Activated B cell treated with CpG ODN at 0.5 μM for 24 hours (primary cell): ENCODE measurements at regions not wholly inside any gene's neighbourhood (a gene's known extent, or its start where the extent isn't known, plus 50 kb on each side); places are given as distances from the start of the nearest gene placed in this dataset.

Source experiments
- ATAC-seq: fragments of 200-7000 bp; cut with Tn5 transposase; one replicate; pipeline ENCODE4 v1.10.0; 2021; ENCODE audit warnings: low read depth, mild to moderate bottlenecking, moderate library complexity
- CTCF ChIA-PET: fragments of 350-600 bp; sonication (Branson Sonifier 250); formaldehyde crosslinking; loops from one replicate; lab custom pipeline; 2021; ENCODE audit warnings: antibody characterized with exemption; lab: Charles Lee
- POLR2A ChIA-PET: fragments of 350-600 bp; sonication (Branson Sonifier 250); formaldehyde crosslinking; loops from one replicate; lab custom pipeline; 2021; ENCODE audit warnings: antibody characterized with exemption; lab: Charles Lee
- DNase-seq: peaks from one replicate; pipeline ENCODE4 v3.0.0; 2022
- H3K27ac Mint-ChIP-seq: one replicate; pipeline ENCODE4 v1.8.0; 2020; ENCODE audit warnings: mixed read lengths
- H3K27me3 Mint-ChIP-seq: one replicate; pipeline ENCODE4 v1.8.0; 2021; ENCODE audit warnings: mixed read lengths
- H3K36me3 Mint-ChIP-seq: one replicate; pipeline ENCODE4 v1.8.0; 2021; ENCODE audit warnings: low read depth, mixed read lengths
- H3K4me1 Mint-ChIP-seq: one replicate; pipeline ENCODE4 v1.8.0; 2021; ENCODE audit warnings: mixed read lengths
- H3K4me3 Mint-ChIP-seq: one replicate; pipeline ENCODE4 v1.8.0; 2020; ENCODE audit warnings: mild to moderate bottlenecking, mixed read lengths
- H3K9me3 Mint-ChIP-seq: one replicate; pipeline ENCODE4 v1.8.0; 2020; ENCODE audit warnings: mixed read lengths
- intact Hi-C: fragments of 100-400 bp; cut with micrococcal nuclease; formaldehyde crosslinking; loops from one replicate; pipeline ENCODE4 v1.15.1; 2024
- TF ChIP-seq, protein P1 (sequence below): fragments of 200-600 bp; IDR thresholded peaks from one replicate; pipeline ENCODE4 v1.8.0; 2022; ENCODE audit warnings: antibody characterized with exemption, mild to moderate bottlenecking

DNA sequence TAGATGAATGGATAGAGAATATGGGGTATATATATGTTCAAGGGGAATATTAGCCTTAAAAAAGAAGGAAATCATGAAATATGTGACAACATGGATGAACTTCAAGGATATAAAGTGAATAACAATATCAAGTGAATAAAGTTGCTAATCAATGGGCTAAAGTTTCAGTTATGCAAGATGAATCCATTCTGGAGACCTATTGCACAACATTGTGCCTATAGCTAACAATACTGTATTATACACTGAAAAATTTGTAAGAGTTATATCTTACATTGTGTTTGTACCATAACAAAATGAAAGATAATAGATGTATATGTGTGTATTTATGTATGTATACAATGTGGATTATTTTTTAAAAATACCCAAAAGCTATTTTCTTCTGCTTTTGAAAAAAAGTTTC lies 96.3 kb upstream of the DPYD start:
- intact Hi-C loops: no loop called here
- H3K27me3 Mint-ChIP-seq: no peaks in the 10 kb centered on the region
- no peaks in the 10 kb centered on the region for H3K4me1 Mint-ChIP-seq
- TF ChIP-seq, protein P1, sequence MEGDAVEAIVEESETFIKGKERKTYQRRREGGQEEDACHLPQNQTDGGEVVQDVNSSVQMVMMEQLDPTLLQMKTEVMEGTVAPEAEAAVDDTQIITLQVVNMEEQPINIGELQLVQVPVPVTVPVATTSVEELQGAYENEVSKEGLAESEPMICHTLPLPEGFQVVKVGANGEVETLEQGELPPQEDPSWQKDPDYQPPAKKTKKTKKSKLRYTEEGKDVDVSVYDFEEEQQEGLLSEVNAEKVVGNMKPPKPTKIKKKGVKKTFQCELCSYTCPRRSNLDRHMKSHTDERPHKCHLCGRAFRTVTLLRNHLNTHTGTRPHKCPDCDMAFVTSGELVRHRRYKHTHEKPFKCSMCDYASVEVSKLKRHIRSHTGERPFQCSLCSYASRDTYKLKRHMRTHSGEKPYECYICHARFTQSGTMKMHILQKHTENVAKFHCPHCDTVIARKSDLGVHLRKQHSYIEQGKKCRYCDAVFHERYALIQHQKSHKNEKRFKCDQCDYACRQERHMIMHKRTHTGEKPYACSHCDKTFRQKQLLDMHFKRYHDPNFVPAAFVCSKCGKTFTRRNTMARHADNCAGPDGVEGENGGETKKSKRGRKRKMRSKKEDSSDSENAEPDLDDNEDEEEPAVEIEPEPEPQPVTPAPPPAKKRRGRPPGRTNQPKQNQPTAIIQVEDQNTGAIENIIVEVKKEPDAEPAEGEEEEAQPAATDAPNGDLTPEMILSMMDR: no peak
- H3K4me3 Mint-ChIP-seq: no peak overlapping the region
- no peaks in the 10 kb centered on the region for H3K9me3 Mint-ChIP-seq
- no peak overlapping the region for H3K27ac Mint-ChIP-seq
- CTCF ChIA-PET: no interaction called here
- DNase-seq: no peak
- ATAC-seq: no peak
- POLR2A ChIA-PET: no interaction called here
- H3K36me3 Mint-ChIP-seq: no peaks in the 10 kb centered on the region

- no peaks in the 10 kb centered on the region for H3K4me1 Mint-ChIP-seq
- CTCF ChIA-PET: no interaction called here
- TF ChIP-seq, protein P1: no peak
- no peaks in the 10 kb centered on the region for H3K36me3 Mint-ChIP-seq
- H3K9me3 Mint-ChIP-seq: no peaks in the 10 kb centered on the region
- POLR2A ChIA-PET: no interaction called here
- no peaks in the 10 kb centered on the region for H3K27me3 Mint-ChIP-seq
- intact Hi-C loops: no loop called here
- no peak overlapping the region for H3K27ac Mint-ChIP-seq
- no peak overlapping the region for H3K4me3 Mint-ChIP-seq
- ATAC-seq (no peak), DNase-seq (no peak)
Observed at GRCh38 chr1:98008373-98008772, 87.5 kb upstream of the DPYD start.

GRCh38 chr1:98005326-98006010 lies 84.6 kb upstream of the DPYD start:
- Mint-ChIP-seq H3K36me3 (no peaks in the 10 kb centered on the region), H3K27me3 (no peaks in the 10 kb centered on the region), H3K4me1 (no peaks in the 10 kb centered on the region), H3K9me3 (no peaks in the 10 kb centered on the region), H3K4me3 (no peak overlapping the region), H3K27ac (no peak overlapping the region)
- intact Hi-C loops: no loop called here
- ATAC-seq (no peak), DNase-seq (no peak)
- TF ChIP-seq, protein P1: no peak
- POLR2A ChIA-PET: no interaction called here
- CTCF ChIA-PET: no interaction called here

DNA sequence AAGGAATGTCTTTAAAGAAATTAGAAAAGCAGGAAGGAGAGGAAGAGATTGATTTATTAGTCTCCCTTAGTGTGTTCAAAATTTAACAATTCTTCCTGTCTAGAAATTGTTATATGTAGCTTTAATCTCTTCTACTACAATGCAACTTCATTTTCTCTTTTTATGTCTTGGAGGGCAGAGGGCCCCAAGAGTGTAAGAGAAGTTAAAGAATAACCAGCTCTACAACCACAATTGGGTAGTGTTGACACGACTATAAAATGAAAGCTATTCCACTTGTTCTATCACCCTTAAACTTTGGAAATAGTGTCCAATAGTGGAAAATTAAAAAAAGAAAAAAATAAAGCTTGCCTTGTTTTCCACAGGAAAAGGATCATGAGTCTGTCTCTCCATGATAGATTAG lies 82.6 kb upstream of the DPYD start:
- no peaks in the 10 kb centered on the region for H3K36me3 Mint-ChIP-seq
- POLR2A ChIA-PET: no interaction called here

DNA sequence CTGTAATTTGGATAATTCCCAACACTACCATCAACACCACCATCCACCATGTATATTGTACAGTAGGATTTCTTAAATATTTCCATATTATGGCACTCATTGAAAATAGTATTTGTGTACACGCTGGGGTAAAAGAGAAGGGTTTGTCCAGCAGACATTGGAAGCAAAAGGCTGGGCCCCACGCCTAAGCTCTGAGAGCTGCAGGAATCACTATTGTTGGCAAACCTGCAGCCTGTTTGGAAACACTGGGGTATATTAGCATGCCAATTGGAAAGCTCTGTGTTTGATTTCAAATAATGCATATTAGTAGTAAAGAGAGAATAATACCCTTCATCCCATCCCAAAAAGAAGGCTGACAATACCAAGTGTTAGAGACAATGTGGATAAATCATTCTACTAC lies 81.5 kb upstream of the DPYD start:
- Mint-ChIP-seq H3K4me3 (no peak overlapping the region), H3K9me3 (no peaks in the 10 kb centered on the region), H3K4me1 (no peaks in the 10 kb centered on the region), H3K27me3 (no peaks in the 10 kb centered on the region), H3K27ac (no peak overlapping the region), H3K36me3 (no peaks in the 10 kb centered on the region)
- ChIA-PET POLR2A (no interaction called here), CTCF (no interaction called here)
- TF ChIP-seq, protein P1: no peak
- ATAC-seq (no peak), DNase-seq (no peak)
- intact Hi-C loops: no loop called here

More for the DNA sequence above, 82.6 kb upstream of the DPYD start:
- TF ChIP-seq, protein P1: no peak
- no peak overlapping the region for H3K4me3 Mint-ChIP-seq
- DNase-seq (no peak), ATAC-seq (no peak)
- no peaks in the 10 kb centered on the region for H3K9me3 Mint-ChIP-seq
- no peaks in the 10 kb centered on the region for H3K4me1 Mint-ChIP-seq
- intact Hi-C loops: no loop called here
- CTCF ChIA-PET: no interaction called here
- no peak overlapping the region for H3K27ac Mint-ChIP-seq
- no peaks in the 10 kb centered on the region for H3K27me3 Mint-ChIP-seq
